Right lobe of liver (tissue), 6 donors: ENCODE measurements at regions not wholly inside any gene's neighbourhood (a gene's known extent, or its start where the extent isn't known, plus 50 kb on each side); places are given as distances from the start of the nearest gene placed in this dataset.
A peak's percentile ranks its signal among the peaks of the same experiment; 100 is the strongest.

ENCODE experiments used
- ATAC-seq, 4 donors: fragments of 200-7000 bp; cut with Tn5 transposase; one replicate each; pipeline ENCODE4 v1.9.1; 2020; ENCODE audit warnings: mild to moderate bottlenecking in 4 of 4, moderate library complexity in 4 of 4
- DNase-seq, 3 donors: peaks; one replicate each; pipeline ENCODE4 v3.0.0-alpha.2; 2020
- H3K27ac ChIP-seq, 3 donors: fragments of 200-600 bp; one replicate each; pipeline ENCODE4 v1.8.0; 2022
- H3K27me3 ChIP-seq, 2 donors: fragments of 200-600 bp; one replicate each; pipeline ENCODE4 v1.8.0; 2022
- H3K36me3 ChIP-seq, 4 donors: fragments of 200-600 bp; sonication (generic) in 1 of 4; one replicate each; pipeline versions ENCODE4 v1.5.1 to v1.8.0; 2017 to 2022; ENCODE audit warnings: control low read depth in 1 of 4
- H3K4me1 ChIP-seq, 4 donors: fragments of 200-600 bp; sonication (generic) in 1 of 4; one replicate each; pipeline versions ENCODE4 v1.5.1 to v1.8.0; 2017 to 2022; ENCODE audit warnings: control low read depth in 1 of 4
- H3K4me3 ChIP-seq, 3 donors: fragments of 200-600 bp; one replicate each; pipeline ENCODE4 v1.8.0; 2022
- H3K9me3 ChIP-seq, 4 donors: fragments of 200-600 bp; sonication (generic) in 1 of 4; one replicate each; pipeline versions ENCODE4 v1.5.1 to v1.8.0; 2017 to 2022; ENCODE audit warnings: control low read depth in 1 of 4
- POLR2A ChIP-seq: fragments of 450-650 bp; IDR thresholded peaks from one replicate; pipeline ENCODE4 v1.6.1; 2017; ENCODE audit warnings: antibody characterized with exemption, mild to moderate bottlenecking
- WGBS: methylation state at CpG from one replicate; pipeline ENCODE4 v1.1.6; 2018; ENCODE audit warnings: low coverage, low lambda C conversion rate; ENCODE audit not compliant: insufficient coverage; ENCODE audit errors: missing lambda C conversion rate; 5-methylcytosine and 5-hydroxymethylcytosine counted together
- intact Hi-C, 2 donors: fragments of 100-400 bp; cut with DNase I; formaldehyde crosslinking; loops; one replicate each; pipeline versions ENCODE4 v1.11.2 to v1.14.1; 2022
- TF ChIP-seq, protein P1 (sequence below), 4 donors: fragments of 200-600 bp in 3 of 4; fragments of 450-650 bp in 1 of 4; IDR thresholded peaks; one replicate each; pipeline versions ENCODE4 v1.5.1 to v1.8.0; 2016 to 2022; ENCODE audit warnings: antibody characterized with exemption in 4 of 4, mild to moderate bottlenecking in 2 of 4
- donor health status: DM: no; HTN: yes; CAD: no.
- donor health status: DM: no; HTN: no; CAD: no.
- donor health status: DM: no; HTN: no; CAD: no.
- donor health status: DM: no; HTN: yes; CAD: no.
- donor health status: DM: no; HTN: yes; CAD: no.

DNA sequence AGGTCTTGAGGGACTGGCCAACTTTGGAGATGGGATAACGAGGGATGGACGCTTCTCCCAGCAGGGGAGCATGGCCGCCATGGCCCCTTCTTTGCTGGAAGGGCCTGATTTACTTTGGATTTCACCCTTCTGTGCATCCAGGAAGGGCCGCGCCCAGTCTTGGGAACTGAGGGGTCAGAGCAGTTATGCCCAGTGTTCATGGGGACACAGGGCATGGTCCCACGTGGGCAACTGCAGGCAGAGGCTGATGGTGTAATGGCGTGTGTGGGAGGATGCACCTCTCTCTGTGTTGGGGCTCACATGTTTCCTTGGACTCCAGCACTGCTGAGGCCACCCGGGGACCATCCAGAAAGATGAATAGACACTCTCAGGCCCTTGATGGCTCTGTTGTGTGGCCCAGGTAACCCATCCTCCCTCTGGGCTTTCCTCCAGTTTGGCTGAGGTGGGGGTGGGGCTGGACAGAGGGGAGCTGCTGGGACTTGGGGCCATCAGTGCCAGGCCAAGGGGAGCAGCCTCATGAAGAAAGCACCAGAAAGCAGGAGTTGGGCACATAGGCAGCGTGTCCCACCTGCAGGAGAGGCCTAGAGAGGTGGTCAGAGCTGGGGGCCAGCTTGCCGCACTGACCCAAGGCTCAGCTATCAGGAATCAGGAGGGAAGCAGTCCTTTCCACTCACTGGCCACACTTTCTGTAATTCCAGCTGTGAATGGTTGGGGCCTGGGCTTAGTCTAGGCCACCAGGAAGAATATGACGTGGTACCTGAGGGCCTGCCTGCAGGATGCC, 1033.9 kb downstream of the TBC1D22A start:
- H3K36me3 ChIP-seq: no peaks in the 10 kb centered on the region
- DNase-seq (no peak), ATAC-seq (no peak)
- no peak overlapping the region for H3K27ac ChIP-seq
- no peak overlapping the region for H3K4me3 ChIP-seq
- no peaks in the 10 kb centered on the region for H3K4me1 ChIP-seq
- H3K27me3 ChIP-seq: no peaks in the 10 kb centered on the region
- 74% methylated on average over 6 of the region's 11 CpGs for WGBS
- TF ChIP-seq POLR2A: no peak
- TF ChIP-seq, protein P1, sequence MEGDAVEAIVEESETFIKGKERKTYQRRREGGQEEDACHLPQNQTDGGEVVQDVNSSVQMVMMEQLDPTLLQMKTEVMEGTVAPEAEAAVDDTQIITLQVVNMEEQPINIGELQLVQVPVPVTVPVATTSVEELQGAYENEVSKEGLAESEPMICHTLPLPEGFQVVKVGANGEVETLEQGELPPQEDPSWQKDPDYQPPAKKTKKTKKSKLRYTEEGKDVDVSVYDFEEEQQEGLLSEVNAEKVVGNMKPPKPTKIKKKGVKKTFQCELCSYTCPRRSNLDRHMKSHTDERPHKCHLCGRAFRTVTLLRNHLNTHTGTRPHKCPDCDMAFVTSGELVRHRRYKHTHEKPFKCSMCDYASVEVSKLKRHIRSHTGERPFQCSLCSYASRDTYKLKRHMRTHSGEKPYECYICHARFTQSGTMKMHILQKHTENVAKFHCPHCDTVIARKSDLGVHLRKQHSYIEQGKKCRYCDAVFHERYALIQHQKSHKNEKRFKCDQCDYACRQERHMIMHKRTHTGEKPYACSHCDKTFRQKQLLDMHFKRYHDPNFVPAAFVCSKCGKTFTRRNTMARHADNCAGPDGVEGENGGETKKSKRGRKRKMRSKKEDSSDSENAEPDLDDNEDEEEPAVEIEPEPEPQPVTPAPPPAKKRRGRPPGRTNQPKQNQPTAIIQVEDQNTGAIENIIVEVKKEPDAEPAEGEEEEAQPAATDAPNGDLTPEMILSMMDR (IDR thresholded peaks at IDR 0.05): no peak
- no peaks in the 10 kb centered on the region for H3K9me3 ChIP-seq
- intact Hi-C loops: no loop called here

GRCh38 chr22:47795477-47796127, 1033.2 kb downstream of the TBC1D22A start:
- H3K27ac ChIP-seq: no peak overlapping the region
- intact Hi-C loops: no loop called here
- H3K9me3 ChIP-seq: no peaks in the 10 kb centered on the region
- no peaks in the 10 kb centered on the region for H3K36me3 ChIP-seq
- peak in 1 of 4 donors; percentile 21 for ATAC-seq
- no peak for DNase-seq
- TF ChIP-seq POLR2A: no peak
- TF ChIP-seq, protein P1 (IDR thresholded peaks at IDR 0.05): no peak
- no peaks in the 10 kb centered on the region for H3K27me3 ChIP-seq
- no peak overlapping the region for H3K4me3 ChIP-seq
- 60% methylated on average over 1 of the region's 10 CpGs for whole genome bisulfite sequencing
- H3K4me1 ChIP-seq: no peaks in the 10 kb centered on the region

DNA sequence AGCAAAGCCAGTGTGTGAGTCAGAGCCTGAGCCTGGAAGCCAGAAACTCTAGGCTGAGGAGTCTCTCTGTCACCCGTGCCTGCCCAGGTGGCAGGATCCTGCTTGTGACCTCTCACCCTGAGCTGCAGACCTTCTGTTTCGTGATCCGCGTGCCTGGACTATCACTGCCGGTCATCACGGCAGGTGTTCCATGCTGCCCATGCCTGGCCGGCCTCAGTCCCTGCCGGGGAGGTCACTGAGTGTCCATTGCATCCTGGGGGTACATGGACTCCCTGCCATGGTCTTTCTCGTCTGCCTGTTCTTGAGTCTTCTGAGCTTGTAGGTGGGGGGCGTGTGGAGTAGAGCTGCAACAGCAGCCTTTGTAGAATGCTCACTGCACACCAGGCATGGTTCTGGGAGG, 1032.4 kb downstream of the TBC1D22A start:
- no peak overlapping the region for H3K4me3 ChIP-seq
- H3K27ac ChIP-seq: no peak overlapping the region
- no peaks in the 10 kb centered on the region for H3K36me3 ChIP-seq
- H3K27me3 ChIP-seq: peaks cover 0 to 1% of the 10 kb centered on the region in 2 donors
- H3K4me1 ChIP-seq: no peaks in the 10 kb centered on the region
- ATAC-seq: no peak
- WGBS: 57% methylated on average over 1 of the region's 10 CpGs
- TF ChIP-seq, protein P1 (IDR thresholded peaks at IDR 0.05): no peak
- TF ChIP-seq POLR2A: no peak
- no peaks in the 10 kb centered on the region for H3K9me3 ChIP-seq
- no peak for DNase-seq
- intact Hi-C loops: no loop called here

DNA sequence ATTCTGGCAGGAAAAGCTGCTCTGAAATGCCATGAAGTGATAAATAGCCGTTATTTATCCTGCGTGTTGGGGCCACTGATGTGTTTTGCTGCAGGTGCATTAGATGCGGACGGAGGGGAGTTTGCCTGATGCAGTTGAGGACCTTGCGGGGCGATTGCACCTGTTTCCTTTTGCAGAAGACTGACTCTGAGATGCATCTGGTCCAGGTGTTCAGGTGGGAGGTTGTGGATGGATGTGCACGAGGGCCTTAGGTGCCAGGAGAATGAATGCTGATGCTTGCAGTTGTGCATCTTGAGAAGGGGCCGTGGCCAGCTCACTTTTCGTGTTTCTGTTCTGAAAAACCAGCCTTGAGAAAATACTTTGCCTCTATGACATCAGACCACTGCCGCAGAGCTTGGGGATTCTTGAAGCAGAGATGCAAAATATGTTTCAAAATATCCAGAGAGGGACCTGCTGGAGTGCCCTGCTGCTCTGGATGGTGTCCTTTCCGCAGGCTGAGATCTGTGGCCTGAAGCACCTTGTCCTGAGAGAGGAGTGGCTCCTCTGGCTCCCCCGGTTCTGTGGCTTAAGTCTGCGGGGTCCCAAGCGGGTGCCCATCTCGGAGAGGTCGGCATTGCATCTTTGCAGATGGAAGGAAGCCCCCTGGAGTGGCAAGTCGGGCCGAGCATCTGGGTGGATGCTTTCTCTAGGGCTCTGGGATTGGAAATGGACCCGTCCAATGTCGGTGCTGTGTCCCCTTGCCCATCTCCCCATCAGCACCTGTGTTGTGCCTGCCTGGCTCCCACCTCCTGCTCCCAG, 1031.1 kb downstream of the TBC1D22A start:
- no peak overlapping the region for H3K4me3 ChIP-seq
- H3K27me3 ChIP-seq: peaks cover 0 to 3% of the 10 kb centered on the region in 2 donors
- DNase-seq (no peak), ATAC-seq (no peak)
- intact Hi-C loops: no loop called here
- H3K27ac ChIP-seq: no peak overlapping the region
- H3K4me1 ChIP-seq: no peaks in the 10 kb centered on the region
- no peaks in the 10 kb centered on the region for H3K9me3 ChIP-seq
- no peaks in the 10 kb centered on the region for H3K36me3 ChIP-seq
- 57% methylated on average over 6 of the region's 20 CpGs for WGBS
- TF ChIP-seq, protein P1 (IDR thresholded peaks at IDR 0.05): no peak
- no peak for TF ChIP-seq POLR2A
